Natural killer cell (primary cell): ENCODE measurements at regions not wholly inside any gene's neighbourhood (a gene's known extent, or its start where the extent isn't known, plus 50 kb on each side); places are given as distances from the start of the nearest gene placed in this dataset.

Source experiments
- ATAC-seq, 3 donors: fragments of 150-1000 bp in 2 of 3; fragments of 200-7000 bp in 1 of 3; cut with Tn5 transposase; 1 replicate in 1 of 3; 2 replicates in 2 of 3; pipeline ENCODE4 v1.10.0; 2021; ENCODE audit warnings: mild to moderate bottlenecking in 2 of 3, moderate library complexity in 2 of 3
- DNase-seq, 2 donors: peaks; one replicate each; pipeline versions ENCODE4 v3.0.0 to v3.0.0-alpha.2; 2013 to 2021; ENCODE audit warnings: mixed read lengths in 1 of 2
- H3K27ac ChIP-seq: one replicate; pipeline ENCODE4 v1.5.1; 2013; ENCODE audit warnings: mild to moderate bottlenecking, low read length
- H3K27me3 ChIP-seq: one replicate; pipeline ENCODE4 v1.6.1; 2013; ENCODE audit warnings: low read length; ENCODE audit not compliant: control insufficient read depth, insufficient read depth
- H3K36me3 ChIP-seq: one replicate; pipeline ENCODE4 v1.6.1; 2013; ENCODE audit warnings: low read length; ENCODE audit not compliant: control insufficient read depth, insufficient read depth
- H3K4me1 ChIP-seq: one replicate; pipeline ENCODE4 v1.6.1; 2013; ENCODE audit warnings: low read length; ENCODE audit not compliant: control insufficient read depth, insufficient read depth
- H3K4me3 ChIP-seq: one replicate; pipeline ENCODE4 v1.5.1; 2013; ENCODE audit warnings: low read length
- H3K9me3 ChIP-seq: one replicate; pipeline ENCODE4 v1.6.1; 2013; ENCODE audit warnings: low read length; ENCODE audit not compliant: control insufficient read depth, insufficient read depth
- H3K27ac Mint-ChIP-seq, 2 donors: one replicate each; pipeline ENCODE4 v1.8.0; 2022; ENCODE audit warnings: mild to moderate bottlenecking in 2 of 2, mixed read lengths in 2 of 2, moderate library complexity in 1 of 2
- H3K27me3 Mint-ChIP-seq, 2 donors: one replicate each; pipeline ENCODE4 v1.8.0; 2022; ENCODE audit warnings: low read depth in 2 of 2, mixed read lengths in 2 of 2
- H3K36me3 Mint-ChIP-seq: one replicate; pipeline ENCODE4 v1.8.0; 2022; ENCODE audit warnings: mixed read lengths
- H3K4me1 Mint-ChIP-seq, 2 donors: one replicate each; pipeline ENCODE4 v1.8.0; 2022; ENCODE audit warnings: mixed read lengths in 2 of 2
- H3K4me3 Mint-ChIP-seq: one replicate; pipeline ENCODE4 v1.8.0; 2022; ENCODE audit warnings: mild to moderate bottlenecking, moderate library complexity, mixed read lengths
- H3K9me3 Mint-ChIP-seq, 2 donors: one replicate each; pipeline ENCODE4 v1.8.0; 2022; ENCODE audit warnings: mixed read lengths in 2 of 2
- CTCF ChIP-seq: fragments of 200-600 bp; IDR thresholded peaks from one replicate; pipeline ENCODE4 v1.8.0; 2022; ENCODE audit warnings: antibody characterized with exemption
- whole genome bisulfite sequencing: methylation state at CpG from one replicate; pipeline ENCODE4 v1.1.7; 2013; ENCODE audit warnings: missing lambda C conversion rate; ENCODE audit not compliant: insufficient coverage; 5-methylcytosine and 5-hydroxymethylcytosine counted together
- intact Hi-C: fragments of 100-400 bp; cut with micrococcal nuclease; formaldehyde crosslinking; loops from one replicate; pipeline ENCODE4 v1.14.2; 2022

- Mint-ChIP-seq H3K27ac (no peak overlapping the region), H3K4me3 (no peak overlapping the region), H3K9me3 (peaks cover 10 to 25% of the 10 kb centered on the region in 2 donors), H3K4me1 (no peaks in the 10 kb centered on the region), H3K36me3 (peaks cover 7% of the 10 kb centered on the region), H3K27me3 (no peaks in the 10 kb centered on the region)
- Histone ChIP-seq H3K27me3 (no peaks in the 10 kb centered on the region), H3K4me1 (no peaks in the 10 kb centered on the region), H3K27ac (no peak overlapping the region), H3K36me3 (no peaks in the 10 kb centered on the region), H3K4me3 (no peak overlapping the region), H3K9me3 (peaks cover 5% of the 10 kb centered on the region)
- ATAC-seq (no peak), DNase-seq (no peak)
- 57% methylated on average over 3 of the region's 3 CpGs for WGBS
- intact Hi-C loops: no loop called here
- TF ChIP-seq CTCF: no peak
Observed at GRCh38 chr6:164750128-164750527, 559.3 kb downstream of the C6orf118 start.

- Mint-ChIP-seq H3K4me1 (no peaks in the 10 kb centered on the region), H3K9me3 (peaks cover 11 to 27% of the 10 kb centered on the region in 2 donors)
- 89% methylated on average over 8 of the region's 9 CpGs for WGBS
Observed at GRCh38 chr6:164749221-164750064, 560.0 kb downstream of the C6orf118 start.

DNA sequence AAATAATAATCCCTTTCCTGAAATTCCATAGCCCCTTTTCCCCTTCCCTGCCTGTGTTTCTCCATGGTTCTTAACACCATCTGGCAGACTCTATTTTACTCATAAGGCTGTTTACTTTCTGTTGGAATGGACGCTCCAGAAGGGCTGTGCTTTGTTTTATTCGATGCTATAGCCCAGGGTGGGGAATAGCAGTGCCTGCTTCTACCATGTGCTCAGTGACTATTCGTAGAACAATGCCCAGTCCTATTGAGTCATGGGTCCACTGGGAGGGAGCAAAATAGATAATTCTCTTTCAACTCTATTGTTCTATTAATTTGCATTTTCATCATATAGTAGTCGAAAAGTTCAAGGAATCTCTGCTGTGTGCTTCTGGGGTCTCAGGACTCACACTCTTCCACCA lies 565.1 kb downstream of the C6orf118 start:
- peaks cover 10% of the 10 kb centered on the region for H3K9me3 ChIP-seq
- H3K27ac ChIP-seq: no peak overlapping the region
- DNase-seq: no peak
- no peaks in the 10 kb centered on the region for H3K27me3 ChIP-seq
- Mint-ChIP-seq H3K27me3 (no peaks in the 10 kb centered on the region), H3K36me3 (peaks cover 8% of the 10 kb centered on the region), H3K4me3 (no peak overlapping the region), H3K4me1 (no peaks in the 10 kb centered on the region), H3K9me3 (peaks cover 18 to 22% of the 10 kb centered on the region in 2 donors), H3K27ac (no peak overlapping the region)
- H3K4me3 ChIP-seq: no peak overlapping the region
- no peaks in the 10 kb centered on the region for H3K36me3 ChIP-seq
- ATAC-seq: no peak
- no peak for TF ChIP-seq CTCF
- intact Hi-C loops: no loop called here
- 61% methylated on average over 4 of the region's 4 CpGs for WGBS
- H3K4me1 ChIP-seq: no peaks in the 10 kb centered on the region

More at GRCh38 chr6:164749221-164750064, 560.0 kb downstream of the C6orf118 start:
- ATAC-seq (no peak), DNase-seq (no peak)
- Histone ChIP-seq H3K4me1 (no peaks in the 10 kb centered on the region), H3K36me3 (no peaks in the 10 kb centered on the region), H3K27me3 (no peaks in the 10 kb centered on the region), H3K9me3 (peaks cover 7% of the 10 kb centered on the region), H3K27ac (no peak overlapping the region), H3K4me3 (no peak overlapping the region)
- no peak for TF ChIP-seq CTCF
- Mint-ChIP-seq H3K27ac (no peak overlapping the region), H3K27me3 (no peaks in the 10 kb centered on the region), H3K36me3 (peaks cover 7% of the 10 kb centered on the region), H3K4me3 (no peak overlapping the region)
- intact Hi-C loops: no loop called here
